ENCODE measurements at regions not wholly inside any gene's neighbourhood (a gene's known extent, or its start where the extent isn't known, plus 50 kb on each side); places are given as distances from the start of the nearest gene placed in this dataset.

- no peak overlapping the region for H2AFZ ChIP-seq (ENCODE audit: insufficient read depth, low read depth, low read length, poor library complexity, severe bottlenecking)
- H3K9me3 ChIP-seq (ENCODE audit: control extremely low read depth in 1 of 3, control insufficient read depth in 2 of 3, insufficient read depth in 1 of 3, low read length in 2 of 3), result peaks cover 0 to 4% (median 1%) of the 10 kb centered on the region in 3 donors
- H3K4me1 ChIP-seq (ENCODE audit: control insufficient read depth in 2 of 2, insufficient read depth in 2 of 2, low read length in 2 of 2), result no peaks in the 10 kb centered on the region
- TF ChIP-seq CTCF (IDR thresholded peaks at IDR 0.05) (no peak), EZH2 (IDR thresholded peaks at IDR 0.05; ENCODE audit: borderline replicate concordance, insufficient read depth, low read depth, low read length, poor library complexity, severe bottlenecking) (no peak)
- POLR2A ChIA-PET, result no interaction called here
- H3K4me3 ChIP-seq (ENCODE audit: control extremely low read depth in 1 of 5, extremely low read depth in 1 of 5, insufficient read depth in 1 of 5, low read depth in 2 of 5, low read length in 4 of 5), result no peak overlapping the region
- H3K27ac ChIP-seq (ENCODE audit: low read length in 2 of 2), result no peak overlapping the region
- no peaks in the 10 kb centered on the region for H3K27me3 ChIP-seq (replicated peaks in 1 of 4; ENCODE audit: control extremely low read depth in 1 of 4, control insufficient read depth in 3 of 4, insufficient read depth in 4 of 4, low read length in 3 of 4)
- H3K9ac ChIP-seq (ENCODE audit: low read length), result no peak overlapping the region
- ATAC-seq (ENCODE audit: low read depth) (no peak), DNase-seq (no peak)
- intact Hi-C loops (cut with micrococcal nuclease), result no loop called here
- H3K4me1 Mint-ChIP-seq, result peaks cover 12% of the 10 kb centered on the region
- H3K36me3 ChIP-seq (replicated peaks in 1 of 2; ENCODE audit: control extremely low read depth in 1 of 2, control insufficient read depth in 1 of 2, extremely low read depth in 1 of 2, insufficient read depth in 2 of 2, low read length in 1 of 2), result no peaks in the 10 kb centered on the region
- H3K9me3 Mint-ChIP-seq (ENCODE audit: insufficient read depth), result no peaks in the 10 kb centered on the region
- H3K4me2 ChIP-seq (replicated peaks; ENCODE audit: low read depth, low read length, poor library complexity, severe bottlenecking), result no peak overlapping the region
- no peaks in the 10 kb centered on the region for H3K27me3 Mint-ChIP-seq
- no peaks in the 10 kb centered on the region for H3K79me2 ChIP-seq (ENCODE audit: control insufficient read depth, insufficient read depth, low read length)
- H4K20me1 ChIP-seq (ENCODE audit: control insufficient read depth, insufficient read depth, low read length, poor library complexity, severe bottlenecking), result no peaks in the 10 kb centered on the region
- no peak overlapping the region for H3K27ac Mint-ChIP-seq
- WGBS (ENCODE audit: insufficient coverage), result 20% methylated on average over 1 of the region's 2 CpGs
- CTCF ChIA-PET, result no interaction called here
- no peak overlapping the region for H3K4me3 Mint-ChIP-seq
These were observed 525.1 kb downstream of the PDCD6IP start for GRCh38 chr3:34323517-34323916.

GRCh38 chr3:34346656-34347055, 548.2 kb downstream of the PDCD6IP start:
- intact Hi-C loops (cut with micrococcal nuclease), result no loop called here
- Histone ChIP-seq H3K36me3 (replicated peaks in 1 of 2; ENCODE audit: control extremely low read depth in 1 of 2, control insufficient read depth in 1 of 2, extremely low read depth in 1 of 2, insufficient read depth in 2 of 2, low read length in 1 of 2) (no peaks in the 10 kb centered on the region), H4K20me1 (ENCODE audit: control insufficient read depth, insufficient read depth, low read length, poor library complexity, severe bottlenecking) (no peaks in the 10 kb centered on the region), H3K27ac (ENCODE audit: low read length in 2 of 2) (no peak overlapping the region), H3K4me1 (ENCODE audit: control insufficient read depth in 2 of 2, insufficient read depth in 2 of 2, low read length in 2 of 2) (no peaks in the 10 kb centered on the region), H3K4me3 (ENCODE audit: control extremely low read depth in 1 of 5, extremely low read depth in 1 of 5, insufficient read depth in 1 of 5, low read depth in 2 of 5, low read length in 4 of 5) (no peak overlapping the region), H3K4me2 (replicated peaks; ENCODE audit: low read depth, low read length, poor library complexity, severe bottlenecking) (no peak overlapping the region), H3K27me3 (replicated peaks in 1 of 4; ENCODE audit: control extremely low read depth in 1 of 4, control insufficient read depth in 3 of 4, insufficient read depth in 4 of 4, low read length in 3 of 4) (no peaks in the 10 kb centered on the region), H3K9ac (ENCODE audit: low read length) (no peak overlapping the region), H3K9me3 (ENCODE audit: control extremely low read depth in 1 of 3, control insufficient read depth in 2 of 3, insufficient read depth in 1 of 3, low read length in 2 of 3) (no peaks in the 10 kb centered on the region), H2AFZ (ENCODE audit: insufficient read depth, low read depth, low read length, poor library complexity, severe bottlenecking) (no peak overlapping the region), H3K79me2 (ENCODE audit: control insufficient read depth, insufficient read depth, low read length) (no peaks in the 10 kb centered on the region)
- Mint-ChIP-seq H3K4me1 (no peaks in the 10 kb centered on the region), H3K4me3 (no peak overlapping the region), H3K27ac (no peak overlapping the region), H3K27me3 (peaks cover 2% of the 10 kb centered on the region), H3K9me3 (ENCODE audit: insufficient read depth) (no peaks in the 10 kb centered on the region)
- TF ChIP-seq CTCF (IDR thresholded peaks at IDR 0.05) (no peak), EZH2 (IDR thresholded peaks at IDR 0.05; ENCODE audit: borderline replicate concordance, insufficient read depth, low read depth, low read length, poor library complexity, severe bottlenecking) (no peak)
- POLR2A ChIA-PET, result no interaction called here
- DNase-seq, result no peak
- ATAC-seq (ENCODE audit: low read depth), result no peak
- no CpG with 5 or more reads among the region's 4 CpGs for WGBS (ENCODE audit: insufficient coverage)
- CTCF ChIA-PET, result no interaction called here
